ENCODE measurements at regions not wholly inside any gene's neighbourhood (a gene's known extent, or its start where the extent isn't known, plus 50 kb on each side); places are given as distances from the start of the nearest gene placed in this dataset.
A peak's percentile ranks its signal among the peaks of the same experiment; 100 is the strongest.

- DNase-seq: no peak
These were observed 49.7 kb downstream of the GLI2 start for GRCh38 chr2:120785228-120785966.

GRCh38 chr2:120786038-120786960 lies 50.6 kb downstream of the GLI2 start:
- no peak for DNase-seq

GRCh38 chr2:120787111-120787821 lies 51.6 kb downstream of the GLI2 start:
- no peak for DNase-seq

- no peak for DNase-seq
These were observed 52.4 kb downstream of the GLI2 start for GRCh38 chr2:120787822-120788700.

GRCh38 chr2:120791243-120791961 lies 55.7 kb downstream of the GLI2 start:
- DNase-seq: no peak

GRCh38 chr2:120791962-120792297 lies 56.3 kb downstream of the GLI2 start:
- no peak for DNase-seq

GRCh38 chr2:120793682-120794403 lies 58.2 kb downstream of the GLI2 start:
- DNase-seq: peak; percentile 43

GRCh38 chr2:120794716-120795115 lies 59.0 kb downstream of the GLI2 start:
- peak; percentile 85 for DNase-seq

GRCh38 chr2:120796094-120796493 lies 60.4 kb downstream of the GLI2 start:
- no peak for DNase-seq

- DNase-seq: no peak
These were observed 62.0 kb downstream of the GLI2 start for GRCh38 chr2:120797421-120798221.

- DNase-seq: peak; percentile 59
These were observed 63.0 kb downstream of the GLI2 start for GRCh38 chr2:120798567-120799247.

- DNase-seq: no peak
These were observed 66.5 kb downstream of the GLI2 start for GRCh38 chr2:120802158-120802557.

- DNase-seq: no peak
These were observed 67.3 kb downstream of the GLI2 start for GRCh38 chr2:120802867-120803484.

GRCh38 chr2:120803764-120804335 lies 68.2 kb downstream of the GLI2 start:
- DNase-seq: no peak

GRCh38 chr2:120804459-120804858 lies 68.8 kb downstream of the GLI2 start:
- DNase-seq: no peak

- no peak for DNase-seq
These were observed 69.3 kb downstream of the GLI2 start for GRCh38 chr2:120805011-120805410.

GRCh38 chr2:120805602-120806001 lies 69.9 kb downstream of the GLI2 start:
- no peak for DNase-seq

GRCh38 chr2:120807751-120808150 lies 72.1 kb downstream of the GLI2 start:
- no peak for DNase-seq

Measured in fibroblast of skin of abdomen (primary cell).